Ammon's horn (tissue), 1 donor: ENCODE measurements at regions not wholly inside any gene's neighbourhood (a gene's known extent, or its start where the extent isn't known, plus 50 kb on each side); places are given as distances from the start of the nearest gene placed in this dataset.

Experiments
- DNase-seq: peaks from one replicate; pipeline ENCODE4 v3.0.0-alpha.2; 2016; ENCODE audit warnings: low spot score

- DNase-seq, result no peak
Measured at GRCh38 chr3:117557464-117558090, 848.0 kb downstream of the TUSC7 start.

DNA sequence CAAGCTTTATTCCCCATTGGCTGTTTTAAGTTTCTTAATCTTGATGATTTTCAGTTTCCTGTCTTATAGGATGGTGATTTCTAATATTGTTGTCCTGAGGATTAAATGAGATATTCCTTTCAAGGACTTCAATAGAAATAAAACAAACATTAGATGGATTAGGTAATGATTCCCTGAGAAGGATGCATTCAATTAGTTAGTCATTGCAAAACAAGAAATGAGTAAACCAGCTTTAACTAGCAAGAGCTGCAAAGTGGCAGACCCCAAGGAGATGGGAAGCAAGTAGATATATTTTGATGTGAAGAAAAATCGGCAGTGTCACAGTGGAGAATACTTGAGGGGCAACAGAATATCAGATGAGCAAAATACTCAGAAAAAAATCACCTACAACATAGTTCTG, 849.1 kb downstream of the TUSC7 start:
- no peak for DNase-seq

DNA sequence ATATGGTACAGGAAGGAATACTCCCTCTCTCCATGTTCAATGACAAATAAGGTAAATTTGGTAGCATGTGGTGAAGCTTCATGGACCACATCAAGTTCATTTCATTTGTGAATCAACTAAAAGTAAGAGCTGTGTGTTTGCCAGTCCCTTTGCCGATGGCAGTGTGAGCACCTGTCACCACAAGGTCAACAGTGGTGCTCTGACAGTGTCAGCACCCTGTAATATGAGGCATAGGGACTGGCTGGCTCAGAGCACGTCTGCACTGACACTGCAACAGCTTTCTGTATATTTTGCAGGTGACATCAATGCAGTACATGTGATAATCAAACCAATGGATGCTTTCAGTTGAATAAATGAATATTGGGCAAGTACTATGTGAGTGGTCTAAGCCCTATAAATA, 852.4 kb downstream of the TUSC7 start:
- DNase-seq, result no peak

DNA sequence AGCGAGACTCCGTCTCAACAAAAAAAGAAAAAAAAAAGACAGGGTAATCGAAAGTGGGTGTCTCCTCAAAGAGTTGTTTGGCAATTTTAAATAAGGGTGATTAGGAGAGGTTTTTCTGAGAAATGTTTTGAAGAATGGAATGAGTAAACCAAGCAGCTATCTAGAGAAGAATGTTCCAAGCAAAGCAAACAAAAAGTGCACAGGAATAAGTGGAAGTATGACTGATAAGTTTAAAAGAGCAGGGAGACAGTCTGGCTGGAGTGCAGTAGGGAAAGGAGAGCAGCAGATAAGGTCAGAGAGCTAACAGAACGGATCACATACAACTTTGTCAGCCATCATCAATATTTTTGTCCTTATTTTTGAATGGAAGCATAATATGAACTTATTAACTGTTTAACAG, 853.5 kb downstream of the TUSC7 start:
- no peak for DNase-seq

GRCh38 chr3:117565777-117566176, 856.2 kb downstream of the TUSC7 start:
- no peak for DNase-seq

GRCh38 chr3:117566926-117567325, 857.3 kb downstream of the TUSC7 start:
- DNase-seq, result no peak

DNA sequence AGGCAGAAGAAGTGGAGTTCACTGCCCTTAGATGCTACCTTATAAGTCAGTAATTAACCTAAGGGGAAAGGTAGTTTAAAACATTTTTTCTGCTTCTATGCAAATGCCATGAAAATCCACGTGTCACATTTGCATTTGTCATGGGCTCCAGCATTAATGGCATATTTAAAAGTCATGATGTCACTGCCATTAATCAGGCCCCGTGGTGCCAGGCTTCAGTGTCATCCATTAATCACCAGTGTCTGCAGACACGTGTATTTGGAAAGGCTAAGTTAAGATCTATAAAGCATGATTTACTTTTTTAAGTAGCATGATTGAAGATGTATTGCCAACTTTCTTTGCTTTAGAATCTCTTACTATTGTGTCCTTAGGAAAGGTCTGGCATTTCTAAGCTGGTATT, 857.8 kb downstream of the TUSC7 start:
- DNase-seq, result no peak

DNA sequence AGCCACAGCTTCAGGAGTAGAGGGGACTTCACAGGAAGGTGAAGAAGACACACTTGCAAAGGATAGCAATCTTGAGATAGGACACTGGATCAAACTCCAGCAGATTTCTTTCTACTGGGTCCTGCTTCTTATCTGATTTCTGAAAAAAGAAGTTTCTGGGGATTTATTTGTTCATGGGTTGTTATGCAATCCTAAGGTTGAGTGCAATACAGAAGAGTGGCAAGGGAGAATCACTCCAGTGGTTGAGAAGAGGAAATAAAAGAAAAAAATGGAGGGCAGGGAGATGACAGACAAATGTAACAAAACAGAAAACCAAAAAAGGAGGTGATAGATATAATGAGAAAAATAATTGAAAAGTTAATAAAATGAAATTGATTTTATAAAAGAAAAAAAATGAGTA, 858.3 kb downstream of the TUSC7 start:
- DNase-seq, result no peak

DNA sequence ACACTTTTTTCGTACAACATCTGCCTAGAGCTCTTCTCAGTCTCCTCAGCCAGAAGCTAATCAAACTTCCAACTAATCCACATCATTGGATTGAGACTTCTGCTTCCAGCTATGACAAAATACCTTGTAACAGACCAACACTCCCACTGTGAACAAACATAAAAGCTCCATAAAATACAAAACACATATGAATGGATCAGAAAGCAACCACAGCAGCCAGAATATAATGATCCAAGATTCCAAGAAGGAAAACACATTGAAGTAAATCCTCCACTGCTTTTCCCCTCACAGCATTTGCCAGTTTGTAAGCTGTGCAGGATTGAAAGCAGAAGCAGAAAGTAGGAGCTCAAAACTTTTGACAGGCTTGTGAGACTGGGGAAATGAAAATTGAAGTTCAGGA, 863.2 kb downstream of the TUSC7 start:
- no peak for DNase-seq

GRCh38 chr3:117580806-117581205, 871.2 kb downstream of the TUSC7 start:
- DNase-seq, result no peak

DNA sequence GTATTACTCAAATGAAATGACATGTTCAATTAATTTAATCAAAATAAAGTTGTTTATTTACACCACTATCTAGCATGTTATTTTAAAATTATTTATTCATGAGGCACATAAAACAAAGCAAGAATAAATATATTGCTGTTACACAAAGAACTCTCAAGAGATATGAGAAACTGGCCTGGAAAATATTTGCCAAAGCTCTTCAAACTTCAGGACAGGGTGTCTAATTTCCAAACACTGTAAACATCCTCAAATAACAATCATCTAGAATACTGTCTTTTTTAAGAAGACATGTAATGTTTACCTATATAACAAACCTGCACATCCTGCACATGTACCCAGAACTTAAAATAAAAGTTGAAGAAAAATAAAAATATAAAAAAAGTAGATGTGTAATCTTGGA, 876.6 kb downstream of the TUSC7 start:
- no peak for DNase-seq

DNA sequence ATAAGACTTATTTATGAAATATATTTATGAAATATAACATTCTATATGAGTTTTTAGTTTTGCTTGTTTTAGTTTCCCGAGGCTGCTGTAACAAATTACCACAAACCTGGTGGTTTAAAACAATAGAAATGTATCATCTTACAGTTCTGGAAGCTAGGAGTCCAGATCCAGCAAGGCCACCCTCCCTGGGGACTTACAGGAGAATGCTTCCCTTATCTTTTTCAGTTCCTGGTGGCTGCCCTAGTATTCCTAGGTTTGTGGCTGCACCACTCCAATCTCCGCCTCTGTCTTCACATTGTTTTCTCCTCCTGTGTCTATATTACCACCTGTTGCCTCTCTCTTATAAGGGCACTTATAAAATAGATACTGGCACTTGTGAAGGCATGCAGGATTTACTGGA, 877.8 kb downstream of the TUSC7 start:
- DNase-seq, result no peak

DNA sequence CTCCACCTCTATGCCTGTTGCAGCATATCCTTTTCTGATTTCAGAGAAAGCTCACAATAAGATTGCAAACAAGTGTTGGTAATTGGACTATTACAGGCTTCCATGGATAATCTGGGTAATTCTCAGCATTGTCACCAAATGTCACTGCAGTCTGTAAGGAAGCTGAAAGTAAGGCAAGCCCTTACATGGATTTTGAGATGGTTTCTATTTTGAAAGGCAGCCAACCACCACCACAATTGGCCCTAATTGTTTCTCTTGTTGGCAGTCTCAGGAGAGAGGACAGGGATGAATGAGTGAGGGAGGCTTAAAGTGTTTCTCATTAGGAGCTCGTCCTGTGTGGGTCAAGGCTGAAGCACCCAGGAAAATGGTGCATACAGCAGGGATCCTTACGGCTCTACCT, 879.9 kb downstream of the TUSC7 start:
- peak; percentile 56 for DNase-seq

DNA sequence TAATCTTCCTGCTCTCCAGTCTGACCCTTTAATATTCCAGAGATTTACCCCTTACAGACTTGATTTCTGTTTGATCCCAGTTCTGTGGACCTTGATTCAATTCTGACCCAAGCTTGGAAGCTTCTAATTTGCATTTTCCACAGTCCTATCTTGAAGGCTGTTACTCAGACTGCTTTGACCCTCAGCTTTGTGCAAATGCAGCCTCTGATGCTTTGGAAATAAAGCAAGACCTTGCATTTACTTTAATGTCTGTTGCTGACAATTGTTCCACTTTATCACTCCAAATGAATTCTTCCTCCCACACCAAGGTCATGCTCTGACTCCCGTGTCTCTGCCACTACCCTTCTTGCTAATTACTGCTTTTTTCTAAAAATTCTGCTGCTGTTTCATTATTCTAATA, 886.0 kb downstream of the TUSC7 start:
- no peak for DNase-seq

- DNase-seq, result no peak
Measured at GRCh38 chr3:117596503-117596902, 886.9 kb downstream of the TUSC7 start.

DNA sequence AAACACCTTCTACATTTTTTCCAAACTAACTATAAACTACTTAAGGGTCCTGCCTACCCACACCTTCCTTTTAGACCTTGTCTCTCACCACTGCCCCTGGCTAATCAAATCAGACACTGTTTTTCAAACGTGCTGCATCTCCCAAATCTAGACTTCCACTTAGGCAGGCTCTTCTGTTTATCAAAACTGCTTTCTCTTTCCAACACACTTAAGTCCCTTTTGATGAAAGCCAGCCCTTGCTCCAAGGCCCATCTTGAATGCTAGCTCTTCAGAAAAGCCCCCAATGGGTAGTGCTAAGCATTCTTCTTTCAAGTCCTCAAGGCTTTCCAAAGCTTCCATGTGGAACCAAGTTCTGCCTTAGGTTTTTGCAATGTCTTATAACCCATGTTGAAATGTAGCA, 888.3 kb downstream of the TUSC7 start:
- no peak for DNase-seq

GRCh38 chr3:117600112-117600511, 890.5 kb downstream of the TUSC7 start:
- no peak for DNase-seq

DNA sequence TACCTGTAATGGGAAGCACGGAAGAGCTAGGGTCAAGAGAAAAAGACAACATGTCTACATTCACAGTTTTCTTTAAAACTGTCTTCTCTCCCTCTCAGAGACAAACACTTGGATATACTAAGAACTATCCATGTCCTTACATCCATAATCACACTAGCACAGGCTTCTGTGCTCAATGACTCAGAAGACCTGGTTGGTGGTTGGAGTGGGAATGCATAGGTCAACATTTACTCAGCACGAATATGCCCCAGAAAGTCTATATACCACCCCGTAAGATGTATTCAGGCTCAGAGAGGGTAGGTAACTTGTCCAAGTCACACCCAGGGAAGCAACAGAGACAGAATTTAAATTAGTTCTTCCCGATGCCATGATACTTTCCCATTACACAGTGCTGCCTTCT, 891.1 kb downstream of the TUSC7 start:
- no peak for DNase-seq

DNA sequence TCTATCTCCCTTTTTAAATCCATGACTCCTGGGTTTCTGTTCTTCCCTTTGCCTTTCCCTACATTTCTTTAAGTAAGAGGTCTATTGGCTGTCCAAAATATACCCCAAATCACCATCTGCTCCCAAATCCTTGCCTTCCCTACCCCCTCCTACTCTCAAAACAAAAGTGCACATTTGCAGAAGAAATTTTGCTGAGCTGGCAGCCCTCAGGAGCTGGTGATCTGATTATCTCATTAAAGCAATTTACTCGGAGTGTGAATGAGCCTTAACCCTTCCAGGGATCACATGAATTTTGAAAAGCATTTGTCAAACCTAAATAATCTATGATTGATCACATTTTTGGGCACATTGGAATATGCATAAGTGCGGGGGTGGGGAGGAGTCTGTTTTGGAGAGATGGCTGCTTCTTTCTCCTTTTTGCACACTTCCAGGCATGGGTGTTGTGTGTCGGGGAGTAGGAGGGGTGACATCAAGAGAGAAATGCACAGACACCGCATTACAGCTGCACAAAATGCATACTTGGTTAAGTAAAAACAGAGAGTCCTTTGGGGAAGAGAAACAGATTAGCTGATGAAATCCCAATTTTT, 892.6 kb downstream of the TUSC7 start:
- DNase-seq, result no peak

- DNase-seq, result peak; percentile 41
Measured at GRCh38 chr3:117603097-117603496, 893.5 kb downstream of the TUSC7 start.

GRCh38 chr3:117606866-117607265, 897.3 kb downstream of the TUSC7 start:
- no peak for DNase-seq

DNA sequence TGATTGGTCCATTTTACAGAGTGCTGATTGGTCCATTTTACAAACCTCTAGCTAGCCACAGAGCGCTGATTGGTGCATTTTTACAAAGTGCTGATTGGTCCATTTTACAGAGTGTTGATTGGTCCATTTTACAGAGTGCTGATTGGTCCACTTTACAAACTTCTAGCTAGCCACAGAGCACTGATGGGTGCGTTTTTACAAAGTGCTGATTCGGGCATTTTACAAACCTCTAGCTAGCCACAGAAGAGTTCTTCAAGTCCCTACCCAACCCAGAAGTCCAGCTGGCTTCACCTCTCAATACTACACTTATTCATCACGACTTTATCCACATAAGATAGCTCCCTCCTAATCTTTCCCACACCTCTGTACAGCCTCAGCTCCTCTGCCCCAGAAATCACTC, 899.8 kb downstream of the TUSC7 start:
- DNase-seq, result no peak

DNA sequence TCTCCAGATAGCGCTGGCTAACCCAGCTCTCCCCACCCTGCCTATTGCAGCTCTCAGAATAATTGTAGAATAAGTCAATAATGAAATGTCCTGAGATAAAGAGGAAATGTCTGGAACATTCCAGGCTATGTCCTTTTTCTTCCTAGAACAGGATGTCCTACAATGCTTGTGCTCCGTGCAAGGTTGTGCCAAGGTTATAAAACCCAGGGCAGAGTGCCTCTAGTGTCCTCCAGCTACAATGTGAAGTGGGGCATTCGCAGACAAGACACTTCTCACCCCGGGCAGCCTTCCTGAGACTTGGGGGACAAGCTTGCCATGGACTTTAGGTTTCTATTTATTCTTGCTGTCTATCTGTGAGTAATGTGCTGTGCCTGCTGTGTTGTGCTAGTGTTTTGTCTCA, 900.6 kb downstream of the TUSC7 start:
- DNase-seq, result no peak

GRCh38 chr3:117611211-117611610, 901.6 kb downstream of the TUSC7 start:
- DNase-seq, result no peak
